A673 (cell line): ENCODE measurements at regions not wholly inside any gene's neighbourhood (a gene's known extent, or its start where the extent isn't known, plus 50 kb on each side); places are given as distances from the start of the nearest gene placed in this dataset.

Source experiments
- BruUV-seq: library from RNA; stranded (reverse); fragments of 400-500 nt; replicated peaks from 2 replicates; lab custom pipeline; 2021; lab: Mats Ljungman, UMichigan
- CTCF ChIA-PET: fragments of 300-600 bp; sonication (Branson Sonifier 250); formaldehyde crosslinking; loops from one replicate; lab custom pipeline; 2022; ENCODE audit warnings: antibody characterized with exemption; lab: Charles Lee
- POLR2A ChIA-PET: fragments of 300-600 bp; sonication (Branson Sonifier 250); formaldehyde crosslinking; loops from one replicate; lab custom pipeline; 2022; ENCODE audit warnings: antibody characterized with exemption; ENCODE audit not compliant: low non-redundant PET; lab: Charles Lee
- DNase-seq: peaks from one replicate; pipeline ENCODE4 v3.0.0-alpha.2; 2015; ENCODE audit warnings: low spot score
- H3K27ac ChIP-seq: fragments of 200-600 bp; sonication (generic); 2 replicates; pipeline ENCODE4 v1.5.1; 2016; ENCODE audit warnings: mixed run types, low read depth, mild to moderate bottlenecking, mixed read lengths, antibody characterized with exemption, low read length; ENCODE audit not compliant: poor library complexity, severe bottlenecking
- H3K27me3 ChIP-seq: fragments of 200-600 bp; sonication (generic); replicated peaks from 2 replicates; pipeline ENCODE4 v1.6.1; 2017; ENCODE audit warnings: mixed run types, low read depth, mild to moderate bottlenecking, mixed read lengths, antibody characterized with exemption, low read length; ENCODE audit not compliant: insufficient read depth, poor library complexity
- H3K36me3 ChIP-seq: fragments of 200-600 bp; sonication (generic); 2 replicates; pipeline ENCODE4 v1.6.1; 2016; ENCODE audit warnings: mixed run types, mild to moderate bottlenecking, mixed read lengths, antibody characterized with exemption, low read length; ENCODE audit not compliant: insufficient read depth, poor library complexity, severe bottlenecking
- H3K4me1 ChIP-seq: fragments of 200-600 bp; sonication (generic); 2 replicates; pipeline ENCODE4 v1.6.1; 2017; ENCODE audit warnings: mixed run types, mild to moderate bottlenecking, mixed read lengths, antibody characterized with exemption, low read length; ENCODE audit not compliant: insufficient read depth, poor library complexity, severe bottlenecking
- H3K4me3 ChIP-seq: fragments of 200-600 bp; sonication (generic); 2 replicates; pipeline ENCODE4 v1.5.1; 2016; ENCODE audit warnings: low read depth, mixed run types, mild to moderate bottlenecking, mixed read lengths, low read length; ENCODE audit not compliant: poor library complexity, severe bottlenecking
- H3K9me3 ChIP-seq: fragments of 200-600 bp; sonication (generic); 2 replicates; pipeline ENCODE4 v1.6.1; 2016; ENCODE audit warnings: mixed run types, low read depth, mild to moderate bottlenecking, mixed read lengths, antibody characterized with exemption, low read length; ENCODE audit not compliant: poor library complexity, severe bottlenecking
- EZH2 ChIP-seq: fragments of 200-600 bp; sonication (generic); IDR thresholded peaks from 2 replicates; pipeline ENCODE4 v1.6.1; 2017; ENCODE audit warnings: borderline replicate concordance, low read depth, mild to moderate bottlenecking, mixed read lengths, antibody characterized with exemption, low read length; ENCODE audit not compliant: poor library complexity, severe bottlenecking
- intact Hi-C: fragments of 100-400 bp; cut with micrococcal nuclease; formaldehyde crosslinking; loops from one replicate; pipeline ENCODE4 v1.10.0; 2022; ENCODE audit not compliant: unreplicated experiment
- TF ChIP-seq, protein P1 (sequence below): fragments of 300-800, 200-600 bp; sonication (generic); conservative IDR thresholded peaks from 2 replicates; pipeline ENCODE4 v1.5.1; 2017; ENCODE audit warnings: low read depth, mild to moderate bottlenecking, antibody characterized with exemption, low read length, moderate library complexity, mixed read lengths

DNA sequence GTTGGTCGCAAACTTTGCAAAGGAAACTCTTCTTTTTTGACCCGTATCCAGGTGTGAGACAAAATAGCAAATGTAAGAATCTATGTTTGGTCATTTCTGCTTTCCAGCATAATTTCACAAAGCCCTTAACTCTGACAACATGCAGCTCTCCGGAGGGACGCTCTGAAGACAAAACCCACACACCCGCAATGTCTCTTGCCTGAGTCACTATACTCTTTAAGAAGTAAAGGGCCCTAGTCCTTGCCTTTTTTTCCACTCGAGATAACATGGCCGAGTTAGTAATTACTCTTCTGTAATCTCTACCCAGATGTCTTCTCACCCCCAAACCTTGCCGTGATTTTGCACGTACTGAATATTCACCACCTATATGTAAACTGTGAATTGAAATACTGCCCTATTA, 115.7 kb upstream of the ADAMTS9 start:
- ChIA-PET POLR2A (no interaction called here), CTCF (no interaction called here)
- Histone ChIP-seq H3K4me3 (no peak overlapping the region), H3K27ac (no peak overlapping the region), H3K9me3 (no peaks in the 10 kb centered on the region), H3K36me3 (no peaks in the 10 kb centered on the region), H3K27me3 (no peaks in the 10 kb centered on the region), H3K4me1 (no peaks in the 10 kb centered on the region)
- intact Hi-C loops = no loop called here
- no TSS peak for BruUV-seq
- DNase-seq = no peak
- no peak for TF ChIP-seq EZH2
- TF ChIP-seq, protein P1, sequence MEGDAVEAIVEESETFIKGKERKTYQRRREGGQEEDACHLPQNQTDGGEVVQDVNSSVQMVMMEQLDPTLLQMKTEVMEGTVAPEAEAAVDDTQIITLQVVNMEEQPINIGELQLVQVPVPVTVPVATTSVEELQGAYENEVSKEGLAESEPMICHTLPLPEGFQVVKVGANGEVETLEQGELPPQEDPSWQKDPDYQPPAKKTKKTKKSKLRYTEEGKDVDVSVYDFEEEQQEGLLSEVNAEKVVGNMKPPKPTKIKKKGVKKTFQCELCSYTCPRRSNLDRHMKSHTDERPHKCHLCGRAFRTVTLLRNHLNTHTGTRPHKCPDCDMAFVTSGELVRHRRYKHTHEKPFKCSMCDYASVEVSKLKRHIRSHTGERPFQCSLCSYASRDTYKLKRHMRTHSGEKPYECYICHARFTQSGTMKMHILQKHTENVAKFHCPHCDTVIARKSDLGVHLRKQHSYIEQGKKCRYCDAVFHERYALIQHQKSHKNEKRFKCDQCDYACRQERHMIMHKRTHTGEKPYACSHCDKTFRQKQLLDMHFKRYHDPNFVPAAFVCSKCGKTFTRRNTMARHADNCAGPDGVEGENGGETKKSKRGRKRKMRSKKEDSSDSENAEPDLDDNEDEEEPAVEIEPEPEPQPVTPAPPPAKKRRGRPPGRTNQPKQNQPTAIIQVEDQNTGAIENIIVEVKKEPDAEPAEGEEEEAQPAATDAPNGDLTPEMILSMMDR = no peak

DNA sequence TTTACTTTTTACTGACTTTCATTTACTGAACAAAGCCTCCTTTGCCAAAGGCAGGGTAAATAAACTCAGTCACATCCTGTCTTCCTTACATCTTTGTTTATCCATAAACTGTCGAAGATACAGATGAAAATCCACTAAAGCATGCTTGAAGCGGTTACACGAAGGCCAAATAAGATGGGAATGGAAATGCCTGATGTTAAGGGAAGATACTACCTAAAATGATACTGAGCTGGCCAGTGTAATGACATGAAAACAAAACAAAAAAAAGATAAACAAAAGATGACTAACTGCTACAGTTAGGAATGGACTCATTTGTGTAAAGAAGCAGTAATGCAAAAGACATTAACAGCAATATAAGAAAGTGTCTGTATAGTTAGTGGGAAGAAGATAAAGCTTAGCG, 114.7 kb upstream of the ADAMTS9 start:
- no peak for DNase-seq
- no peaks in the 10 kb centered on the region for H3K4me1 ChIP-seq
- ChIA-PET CTCF (no interaction called here), POLR2A (no interaction called here)
- no peaks in the 10 kb centered on the region for H3K36me3 ChIP-seq
- no peak overlapping the region for H3K4me3 ChIP-seq
- no peaks in the 10 kb centered on the region for H3K27me3 ChIP-seq
- H3K9me3 ChIP-seq = no peaks in the 10 kb centered on the region
- no peak for TF ChIP-seq EZH2
- TF ChIP-seq, protein P1 = no peak
- intact Hi-C loops = no loop called here
- BruUV-seq = no TSS peak
- no peak overlapping the region for H3K27ac ChIP-seq

DNA sequence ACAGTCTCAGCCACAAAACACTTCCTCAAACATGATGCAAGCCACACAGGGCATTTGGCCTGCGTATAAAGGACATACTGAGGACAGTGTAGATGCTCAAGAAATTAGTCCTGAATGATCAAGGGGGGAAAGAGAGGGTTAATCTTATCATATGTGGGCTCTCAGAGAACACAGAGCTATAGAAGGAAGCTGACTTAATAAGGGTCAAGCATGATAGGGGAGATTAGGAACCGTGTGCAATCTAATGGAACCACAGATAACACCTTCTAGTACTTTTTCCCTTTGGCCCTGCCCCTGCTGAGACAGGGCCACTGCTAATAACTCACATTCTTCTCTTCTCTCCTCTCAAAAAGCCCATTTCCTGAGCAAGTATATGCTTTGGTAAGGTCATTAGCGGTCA, 114.1 kb upstream of the ADAMTS9 start:
- intact Hi-C loops = no loop called here
- POLR2A ChIA-PET = no interaction called here
- Histone ChIP-seq H3K27ac (no peak overlapping the region), H3K27me3 (no peaks in the 10 kb centered on the region), H3K4me3 (no peak overlapping the region), H3K9me3 (no peaks in the 10 kb centered on the region), H3K4me1 (no peaks in the 10 kb centered on the region), H3K36me3 (no peaks in the 10 kb centered on the region)
- no peak for DNase-seq
- no TSS peak for BruUV-seq
- TF ChIP-seq EZH2 = no peak
- TF ChIP-seq, protein P1 = no peak
- CTCF ChIA-PET = no interaction called here
